HCEC 1CT (cell line): ENCODE measurements at regions not wholly inside any gene's neighbourhood (a gene's known extent, or its start where the extent isn't known, plus 50 kb on each side); places are given as distances from the start of the nearest gene placed in this dataset.
"Not testable (repeated sequence)": the region's sequence is repeated elsewhere in the genome, so short reads cannot be mapped to it uniquely, and the experiment has no call there.

Source experiments
- DNase-seq: peaks from one replicate; pipeline ENCODE4 v3.0.0-alpha.2; 2017

DNA sequence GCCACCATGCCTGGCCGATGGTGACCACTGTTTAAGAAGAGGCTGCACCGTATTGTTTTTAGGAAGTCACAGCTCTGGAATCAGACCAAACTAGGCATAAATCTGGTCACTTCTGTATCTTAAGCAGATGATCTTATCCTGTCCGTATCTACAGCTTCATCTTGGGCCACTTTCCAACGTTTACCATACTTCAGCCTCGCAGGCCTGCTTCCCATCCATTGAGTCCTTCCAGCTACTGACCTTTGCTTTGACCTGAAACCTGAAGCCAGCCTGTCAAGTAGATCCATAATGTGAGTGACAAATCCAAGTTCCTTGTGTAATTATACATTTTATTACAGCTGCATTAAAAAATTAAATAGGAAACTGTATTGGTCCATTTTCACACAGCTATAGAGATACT is 1033.0 kb downstream of the CDH11 start:
- no peak for DNase-seq

DNA sequence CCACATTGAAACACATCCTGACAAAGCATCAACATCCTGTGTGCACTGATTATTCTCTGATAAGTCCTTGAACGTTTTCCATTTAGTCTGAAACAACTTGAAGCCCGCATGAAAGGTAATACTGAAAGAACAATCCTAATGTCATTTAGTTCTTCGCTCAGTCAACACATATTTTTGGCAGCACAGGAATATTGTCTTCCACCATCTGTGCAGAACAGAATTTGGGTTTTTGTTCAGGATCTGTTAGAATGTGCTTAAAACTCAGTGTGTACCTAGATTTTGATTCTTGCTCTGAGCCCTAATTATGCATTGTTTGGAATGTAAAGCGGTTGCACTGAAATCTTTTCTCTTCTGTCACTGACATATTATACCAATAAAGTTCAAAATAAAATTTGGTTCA is 1036.6 kb downstream of the CDH11 start:
- DNase-seq = no peak

DNA sequence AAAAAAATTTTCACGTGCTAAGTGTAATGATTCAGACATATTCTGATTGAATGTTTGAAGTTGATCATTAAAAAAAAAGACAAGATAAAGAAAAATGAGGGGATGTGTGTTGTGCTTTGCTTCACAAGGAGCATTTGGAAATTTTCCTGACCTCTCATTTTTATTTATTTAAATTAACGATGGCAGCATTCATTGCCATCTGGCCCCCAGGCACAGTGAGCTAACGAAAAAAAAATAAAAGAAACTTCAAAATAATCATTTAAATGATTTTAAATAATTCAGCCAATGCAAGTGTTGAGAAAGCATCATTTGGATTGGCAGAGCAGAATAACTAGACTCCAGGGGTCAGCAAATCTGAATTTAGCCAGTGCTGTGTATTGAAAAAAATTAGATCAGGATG is 1037.2 kb downstream of the CDH11 start:
- no peak for DNase-seq

DNA sequence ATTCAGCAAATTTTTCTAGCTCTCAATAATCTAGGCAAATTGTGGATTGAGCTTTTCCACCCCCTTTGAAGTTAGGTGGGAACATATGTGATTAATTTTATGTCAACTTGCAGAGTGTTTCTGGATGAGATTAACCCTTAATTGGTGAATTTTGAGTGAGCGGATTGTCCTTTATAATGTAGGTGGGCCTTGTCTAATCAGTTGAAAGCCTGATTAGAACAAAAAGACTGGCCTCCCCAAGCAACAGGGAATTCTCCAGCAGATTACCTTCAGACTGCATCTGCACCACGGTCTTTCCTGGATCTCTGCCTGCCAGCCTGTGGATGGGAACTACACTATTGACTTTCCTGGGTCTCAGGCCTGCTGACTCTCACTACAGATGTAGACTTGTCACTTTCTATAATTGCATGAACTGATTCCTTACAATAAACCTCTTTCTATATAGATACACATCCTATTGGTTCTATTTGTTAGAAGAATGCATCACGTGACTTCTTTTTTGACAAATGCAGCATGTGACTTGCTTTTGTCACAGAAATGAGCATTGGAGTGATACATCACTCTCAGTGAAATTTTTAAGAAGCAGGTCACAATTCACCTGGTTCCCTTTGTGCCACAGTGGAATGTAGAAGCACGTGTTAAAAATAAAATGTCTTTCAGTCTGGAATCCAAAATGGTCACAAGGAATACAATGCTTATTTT is 1038.3 kb downstream of the CDH11 start:
- DNase-seq = no peak

DNA sequence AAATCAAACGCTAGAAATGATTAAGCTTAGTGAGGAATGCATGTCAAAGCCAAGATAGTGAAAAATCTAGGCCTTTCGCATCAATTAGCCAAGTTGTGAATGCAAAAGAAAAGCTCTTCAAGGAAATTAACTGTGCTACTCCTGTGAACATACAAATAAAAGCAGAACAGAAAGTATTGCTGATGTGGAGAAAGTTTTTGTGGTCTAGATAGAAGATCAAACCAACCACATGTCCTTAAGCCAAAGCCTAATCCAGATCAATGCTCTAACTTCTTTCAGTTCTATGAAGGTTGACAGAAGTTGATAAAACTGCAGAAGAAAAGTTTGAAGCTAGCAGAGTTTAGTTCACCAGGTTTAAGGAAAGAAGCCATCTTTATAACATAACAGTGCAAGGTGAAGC is 1044.6 kb downstream of the CDH11 start:
- DNase-seq = no peak

DNA sequence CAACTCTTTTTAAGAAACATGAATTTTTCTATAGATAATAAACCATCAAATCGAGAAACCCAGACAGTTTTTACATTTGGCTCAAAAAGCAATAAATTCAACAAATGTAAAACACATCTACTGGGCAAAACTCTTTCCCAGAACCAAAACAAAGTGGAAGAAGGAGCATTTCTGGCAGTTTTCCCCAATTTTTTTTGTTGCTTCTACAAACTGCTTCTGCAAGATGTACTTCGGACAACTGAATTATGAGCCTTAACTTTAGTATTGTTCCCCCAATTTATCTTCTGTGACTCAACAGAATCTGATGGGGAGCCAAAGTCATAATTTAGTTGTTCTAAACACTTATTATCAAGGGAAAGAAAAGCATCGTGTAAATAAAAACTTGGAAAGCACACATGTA is 1047.2 kb downstream of the CDH11 start:
- no peak for DNase-seq

DNA sequence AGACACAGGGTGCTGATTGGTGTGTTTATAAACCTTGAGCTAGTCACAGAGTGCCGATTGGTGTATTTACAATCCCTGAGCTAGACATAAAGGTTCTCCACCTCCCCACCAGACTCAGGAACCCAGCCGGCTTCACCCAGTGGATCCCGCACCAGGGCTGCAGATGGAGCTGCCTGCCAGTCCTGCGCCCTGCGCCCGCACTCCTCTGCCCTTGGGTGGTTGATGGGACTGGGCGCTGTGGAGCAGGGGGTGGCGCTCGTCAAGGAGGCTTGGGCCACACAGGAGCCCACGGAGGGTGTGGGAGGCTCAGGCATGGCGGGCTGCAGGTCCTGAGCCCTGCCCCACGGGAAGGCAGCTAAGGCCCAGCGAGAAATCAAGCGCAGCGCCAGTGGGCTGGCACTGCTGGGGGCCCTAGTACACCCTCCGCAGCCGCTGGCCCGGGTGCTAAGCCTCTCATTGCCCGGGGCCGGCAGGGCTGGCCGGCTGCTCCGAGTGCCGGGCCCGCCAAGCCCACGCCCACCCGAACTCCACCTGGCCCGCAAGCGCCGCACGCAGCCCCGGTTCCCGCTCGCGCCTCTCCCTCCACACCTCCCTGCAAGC is 1049.6 kb downstream of the CDH11 start:
- DNase-seq = not testable (repeated sequence)

DNA sequence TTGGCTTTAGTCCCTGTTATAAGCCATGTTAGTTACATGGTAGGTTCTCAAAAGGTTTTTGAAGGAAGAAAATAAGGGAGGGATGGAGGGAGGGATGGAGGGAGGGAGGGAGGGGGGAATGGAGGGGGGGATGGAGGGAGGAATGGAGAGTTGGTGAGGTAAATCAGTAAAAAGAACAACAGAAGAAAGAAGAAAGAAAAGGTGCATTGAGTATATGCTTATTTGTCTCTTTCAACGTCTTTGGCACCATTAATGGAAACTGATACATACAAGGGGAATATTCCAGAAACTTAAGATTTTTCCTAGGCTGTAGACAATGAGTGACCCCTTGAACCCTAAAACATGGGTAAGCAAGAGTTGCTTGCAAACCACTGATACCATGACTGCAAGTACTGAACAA is 1056.3 kb downstream of the CDH11 start:
- DNase-seq = no peak

DNA sequence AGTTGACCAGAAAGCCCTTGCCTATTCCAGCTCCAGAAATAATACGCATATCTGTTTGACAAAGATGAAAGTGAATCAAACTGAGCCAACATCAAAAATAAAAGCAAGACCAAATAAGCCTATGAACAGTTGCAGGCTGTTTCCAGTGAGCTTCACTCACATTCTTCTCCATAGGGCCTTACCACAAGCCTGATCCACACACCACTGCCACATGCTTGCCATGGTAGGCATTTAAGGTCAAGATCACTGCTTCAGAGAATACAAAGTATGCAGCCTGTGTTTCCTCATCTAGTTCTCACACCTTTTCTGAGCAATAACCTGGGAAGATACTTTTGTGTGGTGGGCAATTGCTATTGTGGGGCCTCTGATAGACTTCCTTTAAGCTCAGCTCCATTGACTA is 1060.2 kb downstream of the CDH11 start:
- DNase-seq = no peak

DNA sequence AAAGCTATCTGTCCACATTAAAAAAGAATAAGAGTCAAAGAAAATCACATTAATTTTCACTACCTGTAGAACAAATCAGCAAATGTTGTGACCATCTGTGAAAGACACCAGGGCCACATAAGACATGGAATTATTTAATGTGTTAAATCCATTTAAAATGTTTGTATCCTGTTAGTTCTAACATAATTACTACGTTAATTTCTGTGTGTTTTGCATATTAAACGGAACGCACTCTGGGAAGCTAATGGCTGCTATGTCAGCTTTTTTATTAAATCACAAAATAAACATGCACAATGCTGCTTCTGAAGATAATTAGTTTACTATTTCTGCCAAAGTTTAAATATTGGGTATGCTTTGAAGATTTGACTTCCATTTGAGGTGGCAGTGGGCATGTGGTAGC is 1061.2 kb downstream of the CDH11 start:
- DNase-seq = no peak

DNA sequence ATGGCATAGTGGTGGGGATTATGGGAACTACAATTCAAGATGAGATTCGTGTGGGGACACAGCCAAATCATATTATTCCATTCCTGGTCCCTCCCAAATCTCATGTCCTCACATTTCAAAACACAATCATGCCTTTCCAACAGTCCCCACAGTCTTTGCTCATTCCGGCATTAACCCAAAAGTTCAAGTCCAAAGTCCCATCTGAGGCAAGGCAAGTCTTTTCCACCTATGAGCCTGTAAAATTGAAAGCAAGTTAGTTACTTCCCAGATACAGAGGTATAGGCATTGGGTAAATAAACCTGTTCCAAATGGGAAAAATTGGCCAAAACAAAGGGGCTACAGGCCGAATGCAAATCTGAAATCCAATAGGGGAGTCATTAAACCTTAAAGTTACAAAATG is 1063.2 kb downstream of the CDH11 start:
- no peak for DNase-seq

DNA sequence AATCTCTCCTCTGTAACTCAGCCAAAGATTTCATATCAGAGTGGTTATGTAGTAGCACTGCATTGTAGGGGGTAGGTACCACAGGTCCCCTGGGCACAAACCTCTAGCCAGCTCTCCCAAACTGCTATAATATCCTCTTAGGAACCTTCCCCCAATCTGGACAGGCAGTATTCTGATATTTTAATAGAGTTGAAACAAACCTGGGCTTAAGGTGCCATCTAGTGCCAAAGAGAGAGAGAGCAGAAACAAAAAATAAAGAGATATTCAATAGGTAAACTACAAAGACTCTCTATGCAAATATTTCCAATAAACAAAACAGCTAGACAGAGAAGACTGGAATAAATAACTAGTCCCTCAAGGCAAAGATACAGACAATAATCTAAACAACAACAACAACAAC is 1070.0 kb downstream of the CDH11 start:
- DNase-seq = peak; percentile 1

DNA sequence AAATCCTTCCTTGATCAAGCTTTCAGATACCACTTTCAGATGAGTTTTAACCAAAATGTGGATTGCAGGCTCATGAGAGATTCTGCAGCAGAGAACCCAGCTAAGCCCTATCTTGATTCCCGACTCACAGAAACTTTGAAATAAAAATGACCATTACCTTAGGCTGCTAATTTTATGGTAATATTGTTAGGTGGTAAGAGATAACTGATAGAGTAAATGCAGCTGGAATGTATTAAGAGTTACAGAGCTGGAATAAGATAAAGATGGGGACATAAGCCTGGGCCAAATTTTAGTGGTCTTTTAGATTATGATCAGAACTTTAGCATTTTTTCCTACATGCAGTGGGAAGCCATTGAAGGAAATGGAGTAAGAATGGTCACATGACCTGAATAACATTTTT is 1074.0 kb downstream of the CDH11 start:
- DNase-seq = no peak

DNA sequence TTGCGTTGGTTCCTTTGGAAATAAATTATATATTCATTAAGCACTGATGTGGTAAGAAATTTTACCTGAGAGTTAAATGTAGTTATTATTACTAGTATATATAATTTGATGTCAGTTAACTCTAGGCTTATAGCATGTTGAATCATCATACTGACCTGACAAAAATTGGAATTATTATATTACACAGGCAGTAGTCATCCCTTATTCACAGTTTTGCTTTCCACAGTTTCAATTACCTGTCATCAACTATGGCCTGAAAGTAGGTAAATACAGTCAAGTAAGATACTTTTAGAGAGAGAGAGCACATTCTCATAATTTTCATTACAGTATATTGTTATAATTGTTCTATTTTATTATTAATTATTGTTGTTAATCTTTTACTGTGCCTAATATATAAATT is 1074.7 kb downstream of the CDH11 start:
- no peak for DNase-seq

DNA sequence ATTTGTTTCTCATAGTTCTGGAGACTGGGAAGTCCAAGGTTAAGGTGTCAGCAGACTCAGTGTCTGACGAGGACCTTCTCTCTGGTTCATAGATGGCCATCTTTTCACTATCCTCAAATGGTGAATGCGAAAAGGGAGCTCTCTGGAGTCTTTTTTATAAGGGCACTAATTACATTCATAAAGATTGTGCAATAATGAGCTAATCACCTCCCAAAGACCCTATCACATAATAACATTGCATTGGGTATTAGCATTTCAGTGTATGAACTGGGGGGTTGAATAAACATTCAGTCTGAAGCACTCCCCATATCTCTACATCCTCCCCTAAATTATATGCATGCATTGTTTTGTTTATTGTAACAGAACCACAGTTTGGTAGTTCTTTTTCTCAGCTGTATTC is 1086.5 kb downstream of the CDH11 start:
- no peak for DNase-seq

DNA sequence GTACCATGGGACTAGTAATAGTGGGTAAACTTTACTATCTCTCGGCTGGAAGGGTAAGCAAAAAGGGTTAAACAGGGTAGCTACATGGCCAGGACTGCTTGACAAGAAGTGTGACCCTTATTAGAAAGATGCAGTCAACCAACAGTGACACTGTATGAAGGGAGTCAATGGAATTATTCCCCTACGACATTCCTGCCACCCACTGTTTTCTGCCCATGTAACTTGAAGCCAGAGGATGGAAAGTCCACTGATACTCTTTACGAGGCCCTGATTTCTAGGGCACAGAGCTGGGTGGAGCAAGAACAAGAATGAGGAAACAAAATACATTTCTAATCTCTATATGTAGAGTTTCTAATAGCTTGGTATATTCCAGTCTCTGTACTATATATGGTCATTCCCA is 1102.5 kb downstream of the CDH11 start:
- DNase-seq = no peak

DNA sequence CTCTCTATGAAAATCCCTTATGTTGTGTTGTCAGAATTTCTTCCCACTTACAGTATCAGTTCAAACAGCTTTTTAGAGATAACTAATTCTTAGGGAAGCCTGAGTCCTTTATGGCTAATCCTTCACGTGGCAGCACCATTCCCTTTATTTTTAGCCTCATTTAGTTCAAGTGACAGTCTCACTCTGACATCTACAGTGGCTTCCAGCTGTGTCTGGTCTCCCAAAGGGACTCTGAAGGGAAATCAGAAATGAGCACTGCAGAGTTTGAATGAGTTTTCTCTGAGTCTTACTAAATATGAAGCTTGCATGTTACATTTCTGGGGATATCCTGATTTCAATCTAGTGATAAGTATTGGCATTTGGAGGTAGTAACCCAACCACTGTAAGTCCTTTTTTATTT is 1104.1 kb downstream of the CDH11 start:
- no peak for DNase-seq

DNA sequence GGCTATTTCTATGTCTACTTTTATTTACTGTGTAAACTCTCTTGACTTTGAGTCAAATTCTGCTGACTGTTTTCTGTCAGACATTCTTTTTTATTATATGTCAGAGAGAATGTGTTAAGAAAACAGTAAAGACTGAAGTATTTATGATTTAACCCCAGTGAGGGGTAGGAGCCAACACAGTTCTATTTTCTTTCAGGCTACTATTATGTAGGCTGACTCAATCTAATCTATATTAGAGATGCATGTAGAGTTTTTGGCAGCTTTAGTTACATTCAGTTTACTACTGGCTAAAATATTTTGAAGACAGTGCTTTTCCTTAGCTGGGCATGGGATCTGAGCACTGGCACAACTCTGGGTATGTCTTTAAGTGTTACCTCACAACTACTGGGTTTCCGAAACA is 1108.0 kb downstream of the CDH11 start:
- no peak for DNase-seq

DNA sequence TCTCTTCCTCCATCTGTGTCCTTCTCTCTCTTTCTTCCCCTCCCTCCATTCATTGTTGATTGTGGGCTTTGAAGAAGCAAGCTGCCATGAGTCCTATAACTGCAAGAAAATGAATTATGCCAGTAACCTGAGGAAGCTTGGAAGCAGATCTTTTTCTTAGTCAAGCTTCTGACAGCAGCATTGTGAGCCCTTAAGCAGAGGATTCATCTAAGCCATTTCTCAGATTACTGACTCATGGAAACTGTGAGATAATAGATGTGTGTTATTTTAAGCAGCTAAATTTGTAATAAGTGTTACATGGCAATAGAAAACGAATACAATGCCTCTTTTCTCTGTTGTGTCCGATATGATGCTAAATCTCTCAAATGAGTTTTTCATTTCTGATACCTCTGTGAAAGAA is 1109.7 kb downstream of the CDH11 start:
- no peak for DNase-seq

DNA sequence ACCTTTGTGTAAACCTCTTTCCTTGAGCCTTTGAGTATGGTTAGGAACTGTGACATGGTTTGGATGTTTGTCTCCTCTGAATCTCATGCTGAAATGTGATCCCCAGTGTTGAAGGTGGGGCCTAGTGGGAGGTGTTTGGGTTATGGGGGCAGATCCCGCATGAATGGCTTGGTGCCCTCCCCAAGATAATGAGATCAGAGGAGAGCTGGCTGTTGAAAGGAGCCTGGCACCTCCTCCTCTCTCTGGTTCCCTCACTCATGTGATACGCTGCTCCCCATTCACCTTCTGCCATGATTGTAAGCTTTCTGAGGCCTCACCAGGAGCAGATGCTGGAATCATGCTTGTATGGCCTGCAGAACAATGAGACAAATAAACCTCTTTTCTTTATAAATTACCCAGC is 1110.2 kb downstream of the CDH11 start:
- DNase-seq = no peak

DNA sequence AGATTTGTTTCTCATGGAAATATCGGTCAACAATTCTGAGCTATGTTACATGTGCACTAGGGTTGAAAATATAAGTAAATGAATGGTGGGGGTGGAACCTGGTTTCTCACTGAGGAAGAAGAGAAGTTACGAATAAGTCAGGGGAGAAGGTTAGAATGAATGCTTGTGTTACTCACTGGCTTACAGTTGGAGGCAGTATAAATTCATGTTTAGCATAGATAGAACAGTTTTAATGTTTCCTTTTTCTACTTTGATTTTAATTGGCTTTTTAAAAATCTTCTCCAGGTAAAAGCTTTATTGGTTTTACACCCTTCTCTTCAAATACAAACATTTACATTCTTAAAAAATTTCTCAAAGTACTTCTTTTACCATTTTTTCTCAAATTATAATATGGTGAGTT is 1113.7 kb downstream of the CDH11 start:
- DNase-seq = no peak

DNA sequence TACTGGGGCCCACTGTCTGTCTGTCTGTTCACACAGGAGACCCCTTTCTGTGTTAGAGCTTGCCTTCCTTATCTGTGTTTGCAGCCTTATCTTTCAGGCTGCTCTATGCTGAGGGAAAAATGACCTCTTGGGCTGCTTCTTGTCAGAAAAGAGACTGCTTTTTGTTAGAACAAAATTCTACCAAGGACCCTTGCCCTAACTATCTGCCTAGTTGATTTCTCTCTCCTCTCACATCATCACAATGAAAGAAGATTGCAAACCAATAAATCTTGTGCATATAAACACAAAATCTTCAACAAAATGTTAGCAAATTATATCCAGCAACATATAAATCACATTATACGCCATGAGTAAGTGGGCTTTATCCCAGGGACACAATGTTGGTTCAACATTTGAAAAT is 1117.7 kb downstream of the CDH11 start:
- no peak for DNase-seq

DNA sequence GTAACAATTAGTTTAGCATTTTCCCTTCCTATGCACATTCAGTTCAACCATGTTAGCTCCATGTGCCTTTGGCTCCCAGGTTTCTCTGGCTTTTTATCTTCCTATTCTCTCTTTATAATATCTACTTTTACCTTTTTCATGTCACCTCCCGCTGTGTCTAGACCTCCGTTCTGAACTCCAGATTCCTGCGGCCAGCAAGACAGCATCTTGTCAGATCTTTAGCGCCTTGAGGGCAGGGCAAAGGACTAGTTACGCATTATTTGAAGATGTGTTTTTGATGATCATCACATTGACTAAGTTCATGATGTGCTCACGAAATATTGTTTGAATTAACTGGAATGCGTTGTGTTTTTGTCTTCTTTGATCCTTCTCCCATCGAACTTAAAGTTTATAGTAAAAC is 1126.8 kb downstream of the CDH11 start:
- no peak for DNase-seq

DNA sequence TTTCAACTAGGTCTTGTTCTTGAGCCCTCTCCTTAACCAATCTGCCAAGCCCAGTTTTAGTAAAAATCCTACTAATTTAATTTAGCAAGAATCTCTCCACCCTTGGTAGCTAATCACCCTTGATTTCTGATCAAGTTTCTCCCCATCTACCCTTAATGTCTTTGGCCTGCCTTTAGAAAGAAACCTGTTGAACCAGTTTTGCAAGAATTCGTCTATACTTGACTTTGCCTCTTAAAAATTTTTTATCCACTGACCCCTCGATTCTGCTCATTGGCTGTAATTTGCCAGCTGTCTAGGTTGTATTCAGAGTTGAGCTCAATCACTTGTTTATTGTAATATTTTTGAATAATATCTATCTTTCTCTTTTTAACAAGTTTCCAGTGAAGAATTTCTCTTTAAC is 1138.5 kb downstream of the CDH11 start:
- no peak for DNase-seq

DNA sequence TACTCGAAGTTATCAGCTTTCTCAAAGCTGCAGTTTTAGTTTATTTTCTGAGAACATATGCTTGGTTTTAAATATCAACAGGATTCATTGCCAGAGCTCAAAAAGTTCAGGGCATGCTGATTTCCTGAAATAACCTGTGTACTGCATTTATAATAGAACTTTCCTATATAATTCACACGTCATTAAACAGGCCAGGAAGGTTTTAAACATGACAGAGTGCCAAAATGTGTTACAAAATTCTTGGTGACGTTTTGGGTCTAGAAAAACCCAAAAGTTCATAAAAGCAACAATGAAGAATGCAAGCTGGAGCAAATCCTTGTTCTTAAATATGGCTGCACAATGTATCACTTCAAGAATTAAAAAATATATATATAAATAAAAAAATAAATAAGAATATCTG is 1139.1 kb downstream of the CDH11 start:
- no peak for DNase-seq
